GM12874 (cell line): ENCODE measurements at regions not wholly inside any gene's neighbourhood (a gene's known extent, or its start where the extent isn't known, plus 50 kb on each side); places are given as distances from the start of the nearest gene placed in this dataset.

Source experiments
- TF ChIP-seq, protein P1 (sequence below): IDR thresholded peaks from 2 replicates; pipeline ENCODE4 v1.5.1; 2011; ENCODE audit warnings: low read depth, mild to moderate bottlenecking, control low read depth, low read length, moderate library complexity; ENCODE audit not compliant: insufficient read depth

DNA sequence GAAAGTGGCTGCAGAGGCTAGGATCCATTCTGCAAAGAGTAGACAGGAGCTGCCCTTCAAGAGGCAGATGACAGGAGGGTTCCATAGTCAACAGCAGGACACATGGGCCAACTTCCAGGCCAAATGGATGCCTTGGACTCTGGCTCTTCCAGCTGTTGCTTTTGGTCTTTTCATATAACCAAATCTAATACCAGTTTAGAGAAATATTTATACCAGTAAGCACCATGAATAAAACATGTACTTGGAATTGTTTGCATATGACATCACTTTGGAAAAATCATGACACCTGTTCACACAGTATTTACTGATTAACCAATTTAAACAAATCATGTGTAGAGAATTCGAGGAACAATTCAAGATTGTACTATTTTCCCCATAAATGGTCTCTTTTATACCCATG lies 481.3 kb downstream of the DMRT2 start:
- TF ChIP-seq, protein P1, sequence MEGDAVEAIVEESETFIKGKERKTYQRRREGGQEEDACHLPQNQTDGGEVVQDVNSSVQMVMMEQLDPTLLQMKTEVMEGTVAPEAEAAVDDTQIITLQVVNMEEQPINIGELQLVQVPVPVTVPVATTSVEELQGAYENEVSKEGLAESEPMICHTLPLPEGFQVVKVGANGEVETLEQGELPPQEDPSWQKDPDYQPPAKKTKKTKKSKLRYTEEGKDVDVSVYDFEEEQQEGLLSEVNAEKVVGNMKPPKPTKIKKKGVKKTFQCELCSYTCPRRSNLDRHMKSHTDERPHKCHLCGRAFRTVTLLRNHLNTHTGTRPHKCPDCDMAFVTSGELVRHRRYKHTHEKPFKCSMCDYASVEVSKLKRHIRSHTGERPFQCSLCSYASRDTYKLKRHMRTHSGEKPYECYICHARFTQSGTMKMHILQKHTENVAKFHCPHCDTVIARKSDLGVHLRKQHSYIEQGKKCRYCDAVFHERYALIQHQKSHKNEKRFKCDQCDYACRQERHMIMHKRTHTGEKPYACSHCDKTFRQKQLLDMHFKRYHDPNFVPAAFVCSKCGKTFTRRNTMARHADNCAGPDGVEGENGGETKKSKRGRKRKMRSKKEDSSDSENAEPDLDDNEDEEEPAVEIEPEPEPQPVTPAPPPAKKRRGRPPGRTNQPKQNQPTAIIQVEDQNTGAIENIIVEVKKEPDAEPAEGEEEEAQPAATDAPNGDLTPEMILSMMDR: no peak

DNA sequence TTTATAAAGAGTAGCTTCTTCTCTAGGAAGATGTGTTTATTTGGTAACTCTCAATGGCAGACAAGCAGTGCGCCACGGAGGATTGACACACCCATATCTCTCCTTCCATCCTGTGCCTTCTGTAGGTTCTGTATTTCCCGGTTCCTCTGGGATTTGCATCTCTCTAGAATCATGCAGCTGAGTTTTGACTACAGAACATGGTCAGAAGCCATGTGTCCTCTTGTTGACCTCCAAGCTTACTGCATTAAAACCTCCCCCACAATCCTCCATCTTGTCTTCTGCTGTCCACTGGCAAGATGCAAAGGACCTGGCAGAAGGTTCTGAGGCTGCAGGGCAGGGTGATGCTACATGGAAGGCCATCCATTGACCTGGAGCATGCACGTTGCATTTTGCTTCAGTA lies 482.0 kb downstream of the DMRT2 start:
- TF ChIP-seq, protein P1: no peak

DNA sequence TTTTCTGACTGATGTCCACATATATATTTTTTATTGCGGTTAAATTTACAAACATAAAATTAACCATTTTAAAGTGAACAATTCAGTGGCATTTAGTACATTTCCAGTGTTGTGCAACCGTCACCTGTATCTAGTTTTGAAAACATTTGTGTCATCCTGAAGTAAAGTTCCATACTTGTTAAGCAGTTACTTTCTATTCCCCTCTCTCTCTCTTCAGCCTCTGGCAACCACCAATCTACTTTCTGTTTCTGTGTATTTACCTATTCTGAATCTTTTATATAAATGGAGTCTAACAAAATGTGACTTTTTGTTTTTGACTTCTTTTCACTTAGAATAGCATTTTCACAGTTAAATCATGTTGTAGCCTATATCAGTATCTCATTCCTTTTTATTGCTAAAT lies 480.1 kb upstream of the SMARCA2 start:
- TF ChIP-seq, protein P1: no peak

DNA sequence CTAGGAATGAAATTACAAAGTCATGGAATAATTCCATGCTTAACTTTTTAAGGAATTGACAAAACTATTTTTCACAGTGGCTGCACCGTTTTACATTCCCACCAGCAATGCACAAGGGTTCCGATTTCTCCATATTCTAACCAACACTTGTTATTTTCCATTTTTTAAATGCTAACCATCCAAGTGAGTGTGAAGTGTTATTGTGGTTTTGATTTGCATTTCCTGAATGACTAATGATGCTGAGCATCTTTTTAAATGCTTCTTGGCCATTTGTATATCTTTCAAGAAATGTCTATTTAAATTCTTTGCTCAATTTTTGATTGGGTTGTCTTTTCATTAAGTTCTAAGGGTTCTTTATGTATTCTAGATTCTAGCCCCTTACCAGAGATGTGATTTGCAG lies 479.5 kb upstream of the SMARCA2 start:
- TF ChIP-seq, protein P1: no peak

DNA sequence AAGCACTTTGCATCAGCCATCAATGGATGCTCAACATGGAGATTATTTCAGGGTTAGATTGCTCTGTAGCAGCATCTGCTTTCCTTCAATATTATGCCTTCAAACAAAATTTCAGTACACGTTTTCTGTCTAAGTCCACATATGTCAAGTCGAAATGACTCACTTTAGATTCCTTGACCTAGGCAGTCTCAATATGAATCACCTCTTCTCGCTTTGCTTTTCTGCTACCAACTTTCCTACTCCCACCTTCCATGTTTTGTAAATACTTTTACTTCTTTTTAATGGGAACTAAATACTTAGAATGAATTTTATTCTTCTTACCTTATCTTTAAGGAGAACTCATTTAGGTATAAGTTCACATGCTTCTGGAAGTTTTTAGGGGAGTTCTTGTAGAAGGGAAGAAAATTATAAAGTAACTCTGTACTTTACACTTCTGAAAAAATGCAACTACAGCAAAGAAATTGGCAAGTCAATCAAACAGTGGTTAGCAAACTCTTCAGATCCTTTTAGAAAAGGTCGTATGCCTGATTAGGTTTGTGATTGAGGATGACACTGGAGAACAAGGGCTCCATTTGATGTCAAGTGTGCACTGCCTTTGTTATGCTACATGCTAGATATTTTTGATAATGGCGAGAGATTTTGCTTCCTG lies 478.5 kb upstream of the SMARCA2 start:
- TF ChIP-seq, protein P1: no peak

DNA sequence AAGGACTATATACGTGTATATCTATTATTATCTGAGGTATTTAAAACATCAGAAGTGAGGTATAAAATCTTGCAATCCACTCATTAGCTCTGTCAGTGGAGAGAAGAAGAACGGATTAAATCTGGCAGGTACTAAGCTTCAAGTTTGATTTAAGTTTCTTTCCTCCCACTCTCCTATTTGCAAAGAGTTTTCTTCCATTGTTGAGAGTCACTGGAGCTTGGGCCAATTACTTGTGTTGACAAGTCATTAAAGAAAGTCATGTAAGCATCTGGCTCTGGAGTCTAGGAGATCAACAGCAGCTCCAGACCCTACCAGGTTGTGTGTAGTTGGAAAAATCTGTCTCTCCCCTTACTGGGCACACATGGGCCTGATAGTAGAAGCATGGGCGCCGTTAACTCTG lies 476.8 kb upstream of the SMARCA2 start:
- TF ChIP-seq, protein P1: no peak

DNA sequence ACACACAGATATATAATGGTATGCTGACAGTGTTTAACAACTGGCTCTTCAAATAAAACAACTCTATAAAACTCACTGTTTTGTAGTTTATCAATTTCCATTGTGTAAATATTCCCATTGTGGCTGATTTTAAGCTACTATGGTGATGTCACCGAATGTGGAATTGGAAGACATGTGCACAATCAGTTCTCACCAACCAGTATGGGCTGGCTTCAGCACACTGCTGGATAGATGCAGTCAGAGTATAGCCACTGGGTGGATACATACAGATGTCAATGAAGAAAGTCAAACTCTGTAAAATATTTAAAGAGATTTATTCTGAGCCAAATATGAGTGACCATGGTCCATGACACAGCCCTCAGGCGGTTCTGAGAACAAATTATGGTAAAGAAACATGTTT lies 475.9 kb upstream of the SMARCA2 start:
- TF ChIP-seq, protein P1: no peak
